ENCODE measurements at regions not wholly inside any gene's neighbourhood (a gene's known extent, or its start where the extent isn't known, plus 50 kb on each side); places are given as distances from the start of the nearest gene placed in this dataset.

- Histone ChIP-seq H3K9ac (no peak overlapping the region), H3K27ac (no peak overlapping the region), H4K20me1 (ENCODE audit: low read depth) (no peaks in the 10 kb centered on the region), H3K9me3 (ENCODE audit: low read depth) (no peaks in the 10 kb centered on the region), H3F3A (ENCODE audit: low read depth) (no peaks in the 10 kb centered on the region), H3K36me3 (no peaks in the 10 kb centered on the region), H3K4me2 (no peak overlapping the region), H3K79me2 (ENCODE audit: low read depth) (no peaks in the 10 kb centered on the region), H3K4me3 (no peak overlapping the region), H3K27me3 (no peaks in the 10 kb centered on the region), H3K4me1 (no peaks in the 10 kb centered on the region), H2AFZ (replicated peaks) (no peak overlapping the region)
- no peak overlapping the region for H3K27ac Mint-ChIP-seq
- peaks cover 2% of the 10 kb centered on the region for H3K36me3 Mint-ChIP-seq
- H3K27me3 Mint-ChIP-seq (ENCODE audit: insufficient read depth, low read depth): peaks cover 28% of the 10 kb centered on the region
- H3K4me1 Mint-ChIP-seq: no peaks in the 10 kb centered on the region
- H3K9me3 Mint-ChIP-seq: peaks cover 16% of the 10 kb centered on the region
- no peak for TF ChIP-seq CTCF (IDR thresholded peaks at IDR 0.05)
- no peak for TF ChIP-seq EZH2phosphoT487 (IDR thresholded peaks at IDR 0.05)
- TF ChIP-seq EZH2 (IDR thresholded peaks at IDR 0.05): no peak
- DNase-seq (ENCODE audit: low spot score): no peak
- no peak overlapping the region for H3K4me3 Mint-ChIP-seq
These were observed 64.7 kb upstream of the NKX1-1 start for GRCh38 chr4:1470816-1471442.

GRCh38 chr4:1470393-1470670, 64.1 kb upstream of the NKX1-1 start:
- H3K4me3 Mint-ChIP-seq: no peak overlapping the region
- no peaks in the 10 kb centered on the region for H3K4me1 ChIP-seq
- no peaks in the 10 kb centered on the region for H3K4me1 Mint-ChIP-seq
- no peak overlapping the region for H2AFZ ChIP-seq (replicated peaks)
- H3K27ac ChIP-seq: no peak overlapping the region
- H3K79me2 ChIP-seq (ENCODE audit: low read depth): no peaks in the 10 kb centered on the region
- no peaks in the 10 kb centered on the region for H3K36me3 ChIP-seq
- no peaks in the 10 kb centered on the region for H3K9me3 ChIP-seq (ENCODE audit: low read depth)
- no peak overlapping the region for H3K4me3 ChIP-seq
- H3K4me2 ChIP-seq: no peak overlapping the region
- no peak overlapping the region for H3K9ac ChIP-seq
- H3K36me3 Mint-ChIP-seq: peaks cover 2% of the 10 kb centered on the region
- H4K20me1 ChIP-seq (ENCODE audit: low read depth): no peaks in the 10 kb centered on the region
- no peak for TF ChIP-seq EZH2 (IDR thresholded peaks at IDR 0.05)
- no peak for TF ChIP-seq CTCF (IDR thresholded peaks at IDR 0.05)
- TF ChIP-seq EZH2phosphoT487 (IDR thresholded peaks at IDR 0.05): no peak
- H3K27me3 ChIP-seq: no peaks in the 10 kb centered on the region
- no peaks in the 10 kb centered on the region for H3F3A ChIP-seq (ENCODE audit: low read depth)
- peaks cover 27% of the 10 kb centered on the region for H3K27me3 Mint-ChIP-seq (ENCODE audit: insufficient read depth, low read depth)
- no peak for DNase-seq (ENCODE audit: low spot score)
- H3K27ac Mint-ChIP-seq: no peak overlapping the region
- peaks cover 12% of the 10 kb centered on the region for H3K9me3 Mint-ChIP-seq

GRCh38 chr4:1469607-1470392, 63.6 kb upstream of the NKX1-1 start:
- H3K4me2 ChIP-seq: no peak overlapping the region
- H3K79me2 ChIP-seq (ENCODE audit: low read depth): no peaks in the 10 kb centered on the region
- H3K4me3 ChIP-seq: no peak overlapping the region
- H3K27ac Mint-ChIP-seq: no peak overlapping the region
- no peaks in the 10 kb centered on the region for H3K36me3 ChIP-seq
- no peak overlapping the region for H3K9ac ChIP-seq
- H3K4me1 Mint-ChIP-seq: no peaks in the 10 kb centered on the region
- no peak overlapping the region for H3K27ac ChIP-seq
- H3K4me3 Mint-ChIP-seq: no peak overlapping the region
- no peaks in the 10 kb centered on the region for H3F3A ChIP-seq (ENCODE audit: low read depth)
- H3K27me3 Mint-ChIP-seq (ENCODE audit: insufficient read depth, low read depth): peaks cover 27% of the 10 kb centered on the region
- H3K4me1 ChIP-seq: no peaks in the 10 kb centered on the region
- peaks cover 12% of the 10 kb centered on the region for H3K9me3 Mint-ChIP-seq
- no peak overlapping the region for H2AFZ ChIP-seq (replicated peaks)
- TF ChIP-seq EZH2phosphoT487 (IDR thresholded peaks at IDR 0.05) (no peak), CTCF (IDR thresholded peaks at IDR 0.05) (no peak), EZH2 (IDR thresholded peaks at IDR 0.05) (no peak)
- H3K9me3 ChIP-seq (ENCODE audit: low read depth): no peaks in the 10 kb centered on the region
- H4K20me1 ChIP-seq (ENCODE audit: low read depth): no peaks in the 10 kb centered on the region
- no peaks in the 10 kb centered on the region for H3K27me3 ChIP-seq
- no peak for DNase-seq (ENCODE audit: low spot score)
- peaks cover 2% of the 10 kb centered on the region for H3K36me3 Mint-ChIP-seq

All from neural progenitor cell (in vitro differentiated cells).